NT2/D1 (cell line): ENCODE measurements at regions not wholly inside any gene's neighbourhood (a gene's known extent, or its start where the extent isn't known, plus 50 kb on each side); places are given as distances from the start of the nearest gene placed in this dataset.

ENCODE experiments used
- DNase-seq: peaks from one replicate; pipeline ENCODE4 v3.0.0-alpha.2; 2011; ENCODE audit warnings: low read depth, low spot score
- H3K27me3 ChIP-seq: 2 replicates; pipeline ENCODE4 v1.6.0; 2011; ENCODE audit warnings: mild to moderate bottlenecking; ENCODE audit not compliant: insufficient read length, insufficient read depth
- H3K36me3 ChIP-seq: 2 replicates; pipeline ENCODE4 v1.6.1; 2011; ENCODE audit warnings: mild to moderate bottlenecking, low read length, mixed read lengths; ENCODE audit not compliant: insufficient read depth, insufficient read length
- H3K4me1 ChIP-seq: 2 replicates; pipeline ENCODE4 v1.5.1; 2011; ENCODE audit not compliant: insufficient read depth, insufficient read length
- H3K4me3 ChIP-seq: 2 replicates; pipeline ENCODE4 v1.5.1; 2011; ENCODE audit warnings: low read depth; ENCODE audit not compliant: insufficient read length
- H3K9ac ChIP-seq: 2 replicates; pipeline ENCODE4 v1.6.0; 2011; ENCODE audit warnings: low read depth; ENCODE audit not compliant: insufficient read length
- H3K9me3 ChIP-seq: 2 replicates; pipeline ENCODE4 v1.5.1; 2011; ENCODE audit warnings: mild to moderate bottlenecking, low read length; ENCODE audit not compliant: insufficient read depth
- SUZ12 ChIP-seq: IDR thresholded peaks from 2 replicates; pipeline ENCODE4 v1.6.1; 2011; ENCODE audit not compliant: insufficient read length, insufficient read depth; ENCODE audit errors: extremely low read depth
- YY1 ChIP-seq: IDR thresholded peaks from 2 replicates; pipeline ENCODE4 v1.6.1; 2011; ENCODE audit not compliant: insufficient read length, insufficient read depth
- ZNF274 ChIP-seq: IDR thresholded peaks from 2 replicates; pipeline ENCODE4 v1.6.1; 2011; ENCODE audit warnings: mild to moderate bottlenecking, low read depth, low read length

- peaks cover 15% of the 10 kb centered on the region; the same call in 1 of the 2 replicates for H3K9me3 ChIP-seq
- no peak overlapping the region for H3K9ac ChIP-seq
- no peak for DNase-seq
- no peak overlapping the region for H3K4me3 ChIP-seq
- H3K4me1 ChIP-seq, result peaks cover 3% of the 10 kb centered on the region
- no peak for TF ChIP-seq ZNF274
- no peak for TF ChIP-seq YY1
- no peak for TF ChIP-seq SUZ12
- no peaks in the 10 kb centered on the region for H3K36me3 ChIP-seq
- H3K27me3 ChIP-seq, result no peaks in the 10 kb centered on the region
Measured at GRCh38 chr17:83193336-83194185, 114.2 kb downstream of the METRNL start.

- Histone ChIP-seq H3K36me3 (no peaks in the 10 kb centered on the region), H3K4me3 (no peak overlapping the region), H3K9ac (no peak overlapping the region), H3K9me3 (peaks cover 15% of the 10 kb centered on the region; the same call in 1 of the 2 replicates), H3K4me1 (peaks cover 3% of the 10 kb centered on the region), H3K27me3 (no peaks in the 10 kb centered on the region)
- no peak for DNase-seq
- TF ChIP-seq SUZ12 (no peak), YY1 (no peak), ZNF274 (no peak)
Measured at GRCh38 chr17:83194186-83194561, 114.8 kb downstream of the METRNL start.

GRCh38 chr17:83194761-83195329, 115.4 kb downstream of the METRNL start:
- no peak for DNase-seq
- TF ChIP-seq YY1, result no peak
- TF ChIP-seq ZNF274, result no peak
- TF ChIP-seq SUZ12, result no peak
- Histone ChIP-seq H3K9ac (no peak overlapping the region), H3K4me1 (peaks cover 3% of the 10 kb centered on the region), H3K27me3 (no peaks in the 10 kb centered on the region), H3K4me3 (no peak overlapping the region), H3K36me3 (no peaks in the 10 kb centered on the region), H3K9me3 (peaks cover 15% of the 10 kb centered on the region; the same call in 1 of the 2 replicates)

GRCh38 chr17:83195330-83196023, 116.1 kb downstream of the METRNL start:
- no peak for DNase-seq
- Histone ChIP-seq H3K36me3 (no peaks in the 10 kb centered on the region), H3K4me1 (peaks cover 3% of the 10 kb centered on the region), H3K4me3 (no peak overlapping the region), H3K9me3 (peaks cover 15% of the 10 kb centered on the region; the same call in 1 of the 2 replicates), H3K9ac (no peak overlapping the region), H3K27me3 (no peaks in the 10 kb centered on the region)
- TF ChIP-seq YY1 (no peak), SUZ12 (no peak), ZNF274 (no peak)

GRCh38 chr17:83196024-83196365, 116.6 kb downstream of the METRNL start:
- no peak for DNase-seq
- H3K9ac ChIP-seq, result no peak overlapping the region
- peaks cover 3% of the 10 kb centered on the region for H3K4me1 ChIP-seq
- H3K36me3 ChIP-seq, result no peaks in the 10 kb centered on the region
- TF ChIP-seq SUZ12 (no peak), ZNF274 (no peak), YY1 (no peak)
- H3K4me3 ChIP-seq, result no peak overlapping the region
- H3K27me3 ChIP-seq, result no peaks in the 10 kb centered on the region
- H3K9me3 ChIP-seq, result peaks cover 15% of the 10 kb centered on the region; the same call in 1 of the 2 replicates

GRCh38 chr17:83196366-83196765, 117.0 kb downstream of the METRNL start:
- peaks cover 15% of the 10 kb centered on the region; the same call in 1 of the 2 replicates for H3K9me3 ChIP-seq
- no peak overlapping the region for H3K9ac ChIP-seq

More at GRCh38 chr17:83196366-83196765, 117.0 kb downstream of the METRNL start:
- no peaks in the 10 kb centered on the region for H3K36me3 ChIP-seq
- DNase-seq, result no peak
- no peaks in the 10 kb centered on the region for H3K27me3 ChIP-seq
- TF ChIP-seq ZNF274 (no peak), YY1 (no peak), SUZ12 (no peak)
- H3K4me1 ChIP-seq, result peaks cover 3% of the 10 kb centered on the region
- no peak overlapping the region for H3K4me3 ChIP-seq
